A673 (cell line): ENCODE measurements at regions not wholly inside any gene's neighbourhood (a gene's known extent, or its start where the extent isn't known, plus 50 kb on each side); places are given as distances from the start of the nearest gene placed in this dataset.

ENCODE experiments used
- BruUV-seq: library from RNA; stranded (reverse); fragments of 400-500 nt; replicated peaks from 2 replicates; lab custom pipeline; 2021; lab: Mats Ljungman, UMichigan
- CTCF ChIA-PET: fragments of 300-600 bp; sonication (Branson Sonifier 250); formaldehyde crosslinking; loops from one replicate; lab custom pipeline; 2022; ENCODE audit warnings: antibody characterized with exemption; lab: Charles Lee
- POLR2A ChIA-PET: fragments of 300-600 bp; sonication (Branson Sonifier 250); formaldehyde crosslinking; loops from one replicate; lab custom pipeline; 2022; ENCODE audit warnings: antibody characterized with exemption; ENCODE audit not compliant: low non-redundant PET; lab: Charles Lee
- DNase-seq: peaks from one replicate; pipeline ENCODE4 v3.0.0-alpha.2; 2015; ENCODE audit warnings: low spot score
- H3K27ac ChIP-seq: fragments of 200-600 bp; sonication (generic); 2 replicates; pipeline ENCODE4 v1.5.1; 2016; ENCODE audit warnings: mixed run types, low read depth, mild to moderate bottlenecking, mixed read lengths, antibody characterized with exemption, low read length; ENCODE audit not compliant: poor library complexity, severe bottlenecking
- H3K27me3 ChIP-seq: fragments of 200-600 bp; sonication (generic); replicated peaks from 2 replicates; pipeline ENCODE4 v1.6.1; 2017; ENCODE audit warnings: mixed run types, low read depth, mild to moderate bottlenecking, mixed read lengths, antibody characterized with exemption, low read length; ENCODE audit not compliant: insufficient read depth, poor library complexity
- H3K36me3 ChIP-seq: fragments of 200-600 bp; sonication (generic); 2 replicates; pipeline ENCODE4 v1.6.1; 2016; ENCODE audit warnings: mixed run types, mild to moderate bottlenecking, mixed read lengths, antibody characterized with exemption, low read length; ENCODE audit not compliant: insufficient read depth, poor library complexity, severe bottlenecking
- H3K4me1 ChIP-seq: fragments of 200-600 bp; sonication (generic); 2 replicates; pipeline ENCODE4 v1.6.1; 2017; ENCODE audit warnings: mixed run types, mild to moderate bottlenecking, mixed read lengths, antibody characterized with exemption, low read length; ENCODE audit not compliant: insufficient read depth, poor library complexity, severe bottlenecking
- H3K4me3 ChIP-seq: fragments of 200-600 bp; sonication (generic); 2 replicates; pipeline ENCODE4 v1.5.1; 2016; ENCODE audit warnings: low read depth, mixed run types, mild to moderate bottlenecking, mixed read lengths, low read length; ENCODE audit not compliant: poor library complexity, severe bottlenecking
- H3K9me3 ChIP-seq: fragments of 200-600 bp; sonication (generic); 2 replicates; pipeline ENCODE4 v1.6.1; 2016; ENCODE audit warnings: mixed run types, low read depth, mild to moderate bottlenecking, mixed read lengths, antibody characterized with exemption, low read length; ENCODE audit not compliant: poor library complexity, severe bottlenecking
- CTCF ChIP-seq: fragments of 300-800, 200-600 bp; sonication (generic); conservative IDR thresholded peaks from 2 replicates; pipeline ENCODE4 v1.5.1; 2017; ENCODE audit warnings: low read depth, mild to moderate bottlenecking, antibody characterized with exemption, low read length, moderate library complexity, mixed read lengths
- EZH2 ChIP-seq: fragments of 200-600 bp; sonication (generic); IDR thresholded peaks from 2 replicates; pipeline ENCODE4 v1.6.1; 2017; ENCODE audit warnings: borderline replicate concordance, low read depth, mild to moderate bottlenecking, mixed read lengths, antibody characterized with exemption, low read length; ENCODE audit not compliant: poor library complexity, severe bottlenecking
- intact Hi-C: fragments of 100-400 bp; cut with micrococcal nuclease; formaldehyde crosslinking; loops from one replicate; pipeline ENCODE4 v1.10.0; 2022; ENCODE audit not compliant: unreplicated experiment

DNA sequence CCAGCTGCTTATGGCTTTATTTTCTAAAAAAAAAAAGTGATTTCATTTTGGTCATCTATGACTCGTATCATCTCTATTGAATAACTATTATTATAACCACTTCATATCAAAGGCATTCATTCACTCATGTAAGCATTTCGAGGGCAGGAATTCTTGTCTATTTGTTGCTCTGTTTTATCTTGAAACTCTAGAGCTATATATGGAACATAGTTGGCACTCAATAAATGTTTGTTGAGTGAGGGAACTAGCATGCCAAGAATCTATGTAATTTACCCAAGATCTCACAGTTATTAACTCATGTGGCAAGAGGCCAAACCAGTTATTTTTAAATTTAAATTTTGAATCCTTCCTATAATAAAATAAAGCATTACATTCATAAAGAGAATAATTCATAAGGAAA is 470.1 kb downstream of the TMX3 start:
- ChIA-PET POLR2A (no interaction called here), CTCF (no interaction called here)
- no TSS peak for BruUV-seq
- no peak for TF ChIP-seq EZH2
- Histone ChIP-seq H3K9me3 (no peaks in the 10 kb centered on the region), H3K27ac (no peak overlapping the region), H3K27me3 (no peaks in the 10 kb centered on the region), H3K4me1 (no peaks in the 10 kb centered on the region), H3K4me3 (no peak overlapping the region), H3K36me3 (no peaks in the 10 kb centered on the region)
- intact Hi-C loops, result no loop called here
- no peak for DNase-seq

GRCh38 chr18:68241881-68242280 is 473.0 kb downstream of the TMX3 start:
- intact Hi-C loops, result no loop called here

DNA sequence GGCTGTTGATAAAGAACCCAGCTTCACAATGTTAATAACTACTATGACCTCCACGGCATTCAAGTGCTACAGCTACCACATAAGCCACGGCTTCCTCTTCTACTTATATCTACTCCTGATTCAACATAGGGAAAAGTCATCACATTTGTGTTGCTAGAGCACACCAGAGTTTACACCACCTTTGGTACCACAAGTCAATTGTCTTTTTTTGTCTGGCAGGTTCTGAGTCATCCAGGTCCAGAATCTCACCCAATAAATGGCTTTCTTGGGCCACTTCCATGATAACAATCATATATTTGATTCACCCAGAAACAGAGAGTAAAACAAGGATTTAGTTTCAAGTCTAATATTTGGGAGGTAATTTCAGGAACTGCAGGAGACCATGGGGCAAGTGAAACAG is 480.2 kb downstream of the TMX3 start:
- DNase-seq, result no peak
- CTCF ChIA-PET, result no interaction called here

More at GRCh38 chr18:68241881-68242280, 473.0 kb downstream of the TMX3 start:
- H3K9me3 ChIP-seq, result no peaks in the 10 kb centered on the region
- TF ChIP-seq EZH2 (no peak), CTCF (no peak)
- no TSS peak for BruUV-seq
- H3K36me3 ChIP-seq, result no peaks in the 10 kb centered on the region
- H3K4me3 ChIP-seq, result no peak overlapping the region
- no peak overlapping the region for H3K27ac ChIP-seq
- no peaks in the 10 kb centered on the region for H3K4me1 ChIP-seq
- H3K27me3 ChIP-seq, result no peaks in the 10 kb centered on the region
- POLR2A ChIA-PET, result no interaction called here
- DNase-seq, result no peak
- CTCF ChIA-PET, result no interaction called here

More for the DNA sequence above, 480.2 kb downstream of the TMX3 start:
- Histone ChIP-seq H3K4me3 (no peak overlapping the region), H3K4me1 (peaks cover 3% of the 10 kb centered on the region), H3K9me3 (no peaks in the 10 kb centered on the region), H3K27me3 (no peaks in the 10 kb centered on the region), H3K27ac (no peak overlapping the region), H3K36me3 (no peaks in the 10 kb centered on the region)
- TF ChIP-seq EZH2 (no peak), CTCF (no peak)
- BruUV-seq, result no TSS peak
- POLR2A ChIA-PET, result no interaction called here
- intact Hi-C loops, result no loop called here
